SKM-1 treated with dmso at 0.1 percent for 144 hours (cell line): ENCODE measurements at regions not wholly inside any gene's neighbourhood (a gene's known extent, or its start where the extent isn't known, plus 50 kb on each side); places are given as distances from the start of the nearest gene placed in this dataset.

Experiments used
- DNase-seq: peaks from one replicate; lab custom pipeline; 2025; ENCODE audit not compliant: unreplicated experiment; lab: John Stamatoyannopoulos, UW

DNA sequence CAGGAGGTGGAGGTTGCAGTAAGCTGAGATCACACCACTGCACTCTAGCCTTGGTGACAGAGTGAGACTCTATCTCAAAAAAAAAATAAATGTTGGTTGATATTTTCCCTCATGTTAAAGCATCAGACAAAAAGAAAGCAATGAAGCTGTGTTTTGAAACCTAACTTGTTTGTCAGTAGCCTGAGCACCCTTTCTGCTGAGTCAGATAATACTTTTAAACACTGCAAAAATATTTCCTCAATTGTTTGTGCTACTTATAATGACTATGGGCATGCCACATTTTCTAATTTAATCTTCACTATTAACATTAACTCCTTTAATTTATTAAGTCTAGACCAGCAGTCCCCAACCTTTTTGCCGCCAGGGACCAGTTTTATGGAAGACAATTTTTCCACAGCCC lies 236.3 kb upstream of the AGAP1 start:
- no peak for DNase-seq

GRCh38 chr2:235262750-235263149 lies 231.1 kb upstream of the AGAP1 start:
- DNase-seq, result no peak

DNA sequence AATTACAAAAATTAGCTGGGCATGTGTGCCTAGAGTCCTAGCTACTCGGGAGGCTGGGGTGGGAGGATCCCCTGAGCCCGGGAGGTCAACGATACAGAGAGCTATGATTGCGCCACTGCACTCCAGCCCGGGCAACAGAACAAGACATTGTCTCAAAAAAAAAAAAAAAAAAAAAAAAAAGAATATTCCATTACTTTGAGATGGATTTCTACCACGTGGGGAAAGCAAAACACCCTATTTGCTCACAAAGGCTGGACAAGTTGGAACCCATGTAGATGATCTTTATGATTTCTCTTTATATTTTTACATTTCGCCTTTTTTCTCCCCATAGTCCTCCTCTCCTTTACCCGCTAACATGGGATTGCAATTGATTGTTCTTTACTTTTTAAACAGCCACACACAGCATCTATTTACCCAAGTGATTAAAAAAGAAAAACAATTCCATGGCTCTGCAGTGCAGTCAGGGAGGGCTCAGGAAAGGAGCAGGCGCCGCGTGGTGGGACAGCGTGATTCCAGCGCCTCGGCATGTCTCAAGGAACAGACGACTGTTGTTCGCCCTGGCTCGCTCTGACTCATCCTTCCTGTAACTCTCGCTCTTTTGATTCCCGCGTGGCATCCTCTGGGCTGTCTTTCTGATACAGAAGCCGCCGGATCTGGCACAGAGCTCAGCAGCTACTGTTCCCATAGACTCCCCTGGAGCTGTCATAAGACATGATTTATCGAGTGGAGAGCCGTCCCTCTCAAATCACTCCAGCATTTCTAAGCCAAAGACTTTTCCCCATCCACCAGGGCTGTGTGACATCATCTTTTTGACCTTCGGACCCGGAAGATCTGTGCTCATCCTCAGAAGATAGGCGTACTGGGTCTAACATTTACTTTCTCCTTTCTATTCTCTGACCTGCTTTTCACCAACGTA lies 230.4 kb upstream of the AGAP1 start:
- DNase-seq, result no peak

DNA sequence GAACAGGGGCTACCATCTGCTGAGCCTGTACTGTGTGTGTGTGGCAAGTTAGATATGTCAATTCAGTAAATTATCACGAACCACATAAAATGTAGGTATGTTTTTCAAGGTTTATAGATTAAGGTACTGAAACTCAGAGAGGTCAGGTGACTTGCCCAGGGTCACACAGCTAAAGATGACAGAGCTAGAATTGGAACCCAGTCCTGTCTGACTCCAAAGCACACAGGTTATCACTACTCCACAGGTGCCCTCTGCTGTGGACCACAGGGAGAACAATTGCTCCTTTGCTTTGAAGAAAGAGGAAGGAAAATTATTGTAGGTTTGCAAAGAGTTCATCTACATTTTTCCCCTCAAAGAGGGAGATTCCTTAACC lies 229.7 kb upstream of the AGAP1 start:
- no peak for DNase-seq

- no peak for DNase-seq
Observed at GRCh38 chr2:235264512-235264911, 229.3 kb upstream of the AGAP1 start.

DNA sequence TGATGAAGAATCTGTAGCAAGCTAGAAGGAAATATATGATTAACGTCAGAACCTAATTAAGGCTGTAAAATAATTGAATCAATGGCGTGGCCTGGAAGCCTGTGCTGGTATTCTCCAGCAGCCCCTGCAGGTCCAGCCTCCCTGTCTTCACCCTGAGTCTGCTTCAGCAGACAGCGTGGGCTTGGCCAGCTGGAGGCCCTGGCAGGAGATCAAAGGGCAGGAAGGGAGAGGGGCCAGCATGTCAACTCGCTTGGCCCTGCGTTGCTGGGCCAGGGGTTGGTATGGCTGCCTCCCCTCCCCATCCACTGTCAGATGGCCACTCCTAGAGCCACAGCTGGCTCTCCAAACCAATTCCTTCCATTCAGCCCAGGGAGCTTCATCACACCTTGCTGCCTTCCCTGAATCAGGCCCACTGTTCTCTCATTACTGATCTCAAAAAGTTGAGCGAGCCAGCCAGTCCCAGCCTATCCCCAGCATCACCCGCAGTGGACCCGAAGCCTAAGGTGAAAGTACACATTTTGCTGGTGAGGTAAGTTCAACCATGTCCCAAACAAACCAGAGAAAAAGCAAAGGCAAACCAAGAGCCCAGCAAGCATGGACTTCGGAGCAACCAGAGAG lies 228.4 kb upstream of the AGAP1 start:
- no peak for DNase-seq

DNA sequence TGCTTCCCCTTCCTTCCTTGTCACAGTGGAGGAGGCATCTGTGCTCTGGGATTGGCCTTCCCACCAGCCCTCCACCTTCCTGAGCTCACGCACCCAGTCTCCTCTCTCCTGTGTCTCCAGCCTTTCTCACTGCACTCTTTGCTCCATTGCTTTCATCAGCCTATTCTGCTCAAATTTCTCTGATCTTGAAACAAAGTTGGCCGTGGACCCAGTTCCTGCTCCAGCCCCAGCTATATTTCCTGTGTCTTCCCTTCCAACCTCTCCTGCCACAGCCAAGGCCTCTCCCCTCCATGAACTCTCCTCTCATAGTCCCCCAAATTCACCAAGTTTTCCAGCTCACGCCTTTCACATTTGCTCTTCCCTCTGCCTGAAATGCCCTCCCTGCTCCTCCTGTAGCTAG lies 226.6 kb upstream of the AGAP1 start:
- DNase-seq, result no peak

DNA sequence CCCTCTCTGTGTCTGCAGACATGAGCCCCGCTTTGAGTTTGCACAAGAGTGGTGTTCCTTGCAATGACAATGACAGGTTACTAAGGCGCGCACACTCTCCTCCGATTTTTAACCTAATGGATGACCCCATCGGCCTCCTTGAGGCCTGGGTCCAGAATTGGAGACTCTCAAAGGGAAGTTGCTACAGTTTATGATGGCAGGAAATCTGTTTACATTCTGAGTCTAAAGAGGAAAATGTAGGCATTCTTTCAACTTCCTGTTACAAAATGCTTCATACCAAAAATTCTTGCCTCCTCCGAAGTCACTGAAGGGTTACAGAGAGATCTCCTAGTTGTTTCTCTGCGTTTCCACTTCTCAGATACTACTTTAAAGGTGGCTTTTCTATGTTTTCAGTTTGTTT lies 225.3 kb upstream of the AGAP1 start:
- DNase-seq, result no peak

DNA sequence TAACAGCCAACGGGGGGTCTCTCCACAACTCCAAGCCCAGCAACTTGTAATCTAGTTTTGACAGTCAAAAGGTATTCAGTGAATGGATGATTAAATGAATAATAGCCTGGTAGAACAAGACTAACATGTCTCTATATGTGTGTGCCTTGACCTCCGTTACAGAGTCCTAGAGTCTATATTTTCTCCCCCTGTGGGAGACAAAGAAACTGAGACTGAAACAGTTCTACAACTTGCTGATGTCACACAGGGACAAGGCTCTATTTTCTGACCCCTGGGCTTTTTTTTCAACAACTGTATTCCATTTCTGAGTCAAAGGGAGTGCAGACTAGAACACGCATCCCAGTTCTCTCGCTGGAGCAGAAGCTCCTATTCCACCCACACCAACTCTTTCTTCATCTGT lies 223.6 kb upstream of the AGAP1 start:
- no peak for DNase-seq

DNA sequence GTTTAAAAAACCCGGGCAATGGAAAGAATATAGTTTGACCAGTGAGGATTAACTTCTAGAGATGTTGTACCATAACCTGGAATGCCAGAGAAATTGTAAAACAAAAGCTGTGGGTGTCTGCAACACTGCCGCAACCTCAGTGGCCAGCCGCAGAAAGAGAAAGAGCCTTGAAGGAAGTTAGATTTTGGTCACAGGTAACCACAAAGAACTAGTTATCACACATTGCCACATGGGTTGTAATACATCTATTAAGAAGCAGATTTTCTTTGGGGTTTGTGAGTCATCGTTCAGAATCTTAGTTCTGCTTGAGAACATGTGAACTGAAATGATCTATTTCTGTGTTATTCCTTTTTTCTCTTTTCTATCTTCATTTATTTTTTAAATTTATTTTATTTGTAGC lies 222.9 kb upstream of the AGAP1 start:
- peak; percentile 39 for DNase-seq

GRCh38 chr2:235271936-235272335 lies 221.9 kb upstream of the AGAP1 start:
- no peak for DNase-seq

GRCh38 chr2:235274023-235274422 lies 219.8 kb upstream of the AGAP1 start:
- no peak for DNase-seq

DNA sequence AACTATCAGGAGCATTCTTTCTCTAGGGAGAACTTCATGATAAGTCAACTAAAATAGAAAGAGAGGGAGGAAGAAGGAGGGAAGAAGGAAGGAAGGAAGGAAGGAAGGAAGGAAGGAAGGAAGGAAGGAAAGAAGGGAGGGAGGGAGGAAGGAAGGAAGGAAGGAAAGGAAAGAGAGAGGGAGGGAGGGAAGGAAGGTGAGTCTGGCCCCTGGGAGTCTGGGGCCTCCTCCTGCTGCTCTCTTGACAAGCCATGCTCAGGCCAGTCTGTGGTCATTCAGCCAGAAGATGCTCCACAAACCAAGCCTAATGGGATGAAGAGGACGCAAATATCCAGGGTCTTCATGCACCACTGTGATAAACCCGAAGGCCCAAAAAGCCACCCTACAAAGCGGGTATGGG lies 216.4 kb upstream of the AGAP1 start:
- DNase-seq, result no peak

GRCh38 chr2:235278771-235279355 lies 215.0 kb upstream of the AGAP1 start:
- no peak for DNase-seq

DNA sequence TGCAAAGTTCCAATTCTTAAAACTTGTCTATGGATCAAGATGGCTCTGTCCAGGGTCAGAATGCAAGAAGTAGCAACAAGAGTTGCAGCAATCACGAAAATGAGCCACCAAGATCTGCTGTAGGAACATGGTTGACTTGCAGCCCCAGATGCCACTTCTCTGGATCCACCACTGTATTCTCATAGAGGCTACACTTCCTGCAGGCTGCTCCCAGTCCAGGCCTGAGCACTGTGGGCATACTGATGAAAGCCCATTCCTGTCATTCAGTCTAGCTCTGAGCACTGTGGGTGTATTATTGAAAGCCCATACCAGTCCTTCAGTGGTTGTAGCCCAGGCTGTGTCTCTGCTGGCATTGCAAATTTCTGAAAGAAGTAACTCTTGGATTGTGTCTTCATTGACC lies 213.9 kb upstream of the AGAP1 start:
- no peak for DNase-seq

GRCh38 chr2:235283246-235283645 lies 210.6 kb upstream of the AGAP1 start:
- no peak for DNase-seq

GRCh38 chr2:235286622-235287374 lies 207.0 kb upstream of the AGAP1 start:
- DNase-seq, result no peak

GRCh38 chr2:235287375-235287733 lies 206.5 kb upstream of the AGAP1 start:
- no peak for DNase-seq

GRCh38 chr2:235291461-235291860 lies 202.4 kb upstream of the AGAP1 start:
- no peak for DNase-seq

DNA sequence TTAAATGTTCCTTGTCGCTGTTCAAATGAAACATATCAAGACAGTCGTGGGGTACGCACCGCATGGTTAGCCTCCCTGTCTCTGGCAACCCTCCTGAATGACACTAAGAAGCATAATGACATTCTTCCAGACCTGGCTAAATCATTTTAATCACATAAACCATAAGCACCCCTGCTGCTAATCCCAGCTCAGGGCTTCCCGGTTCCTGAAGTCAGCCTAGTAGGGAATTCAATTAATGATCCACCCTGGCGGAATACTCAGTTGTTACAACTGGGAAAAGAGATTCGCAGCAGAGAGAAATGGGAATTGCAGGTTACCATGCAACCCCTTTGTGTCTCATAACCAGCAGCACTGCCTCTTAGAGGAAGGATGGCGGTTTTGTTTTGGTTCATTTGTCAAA lies 200.8 kb upstream of the AGAP1 start:
- DNase-seq, result no peak

- no peak for DNase-seq
Observed at GRCh38 chr2:235295831-235296230, 198.0 kb upstream of the AGAP1 start.
